PC-9 (cell line): ENCODE measurements at regions not wholly inside any gene's neighbourhood (a gene's known extent, or its start where the extent isn't known, plus 50 kb on each side); places are given as distances from the start of the nearest gene placed in this dataset.

ENCODE experiments used
- BruUV-seq: library from RNA; stranded (reverse); fragments of 400-500 nt; replicated peaks from 2 replicates; lab custom pipeline; 2021; lab: Mats Ljungman, UMichigan
- CTCF ChIA-PET: fragments of 300-600 bp; sonication (Branson Sonifier 250); formaldehyde crosslinking; loops from one replicate; lab custom pipeline; 2022; ENCODE audit warnings: antibody characterized with exemption; lab: Charles Lee
- POLR2A ChIA-PET: fragments of 300-600 bp; sonication (Branson Sonifier 250); formaldehyde crosslinking; loops from one replicate; lab custom pipeline; 2022; ENCODE audit warnings: antibody characterized with exemption; ENCODE audit not compliant: unreplicated experiment; lab: Charles Lee
- DNase-seq, 2 experiments: peaks; one replicate each; pipeline versions ENCODE4 v3.0.0 to v3.0.0-alpha.2; 2015 to 2022; ENCODE audit warnings: mixed read lengths in 1 of 2
- H2AFZ ChIP-seq: fragments of 200-600 bp; sonication (generic); 2 replicates; pipeline ENCODE4 v1.8.1; 2017; ENCODE audit warnings: antibody characterized with exemption
- H3F3A ChIP-seq: fragments of 200-600 bp; sonication (generic); 2 replicates; pipeline ENCODE4 v1.8.1; 2017; ENCODE audit warnings: antibody characterized with exemption, mild to moderate bottlenecking, low read depth; ENCODE audit not compliant: insufficient read depth
- H3K27ac ChIP-seq: fragments of 200-600 bp; sonication (generic); 2 replicates; pipeline ENCODE4 v1.6.1; 2016; ENCODE audit warnings: mixed run types
- H3K27me3 ChIP-seq: fragments of 200-600 bp; sonication (generic); 2 replicates; pipeline ENCODE4 v1.6.1; 2016; ENCODE audit warnings: low read depth, mixed run types; ENCODE audit not compliant: insufficient read depth
- H3K36me3 ChIP-seq: fragments of 200-600 bp; sonication (generic); 2 replicates; pipeline ENCODE4 v1.6.1; 2016; ENCODE audit warnings: low read depth, mixed run types
- H3K4me1 ChIP-seq: fragments of 200-600 bp; sonication (generic); replicated peaks from 2 replicates; pipeline ENCODE4 v1.6.1; 2016; ENCODE audit warnings: mixed run types; ENCODE audit not compliant: insufficient read depth
- H3K4me2 ChIP-seq: fragments of 200-600 bp; sonication (generic); 2 replicates; pipeline ENCODE4 v1.6.1; 2017; ENCODE audit warnings: mixed run types
- H3K4me3 ChIP-seq: fragments of 200-600 bp; sonication (generic); 2 replicates; pipeline ENCODE4 v1.6.1; 2016; ENCODE audit warnings: mixed run types
- H3K79me2 ChIP-seq: fragments of 200-600 bp; sonication (generic); 2 replicates; pipeline ENCODE4 v1.6.1; 2017; ENCODE audit warnings: low read depth, mixed run types
- H3K9me2 ChIP-seq: fragments of 200-600 bp; sonication (generic); 2 replicates; pipeline ENCODE4 v1.8.1; 2017; ENCODE audit warnings: mild to moderate bottlenecking; ENCODE audit not compliant: insufficient read depth
- H3K9me3 ChIP-seq: fragments of 200-600 bp; sonication (generic); 2 replicates; pipeline ENCODE4 v1.8.1; 2016; ENCODE audit warnings: low read depth; ENCODE audit not compliant: insufficient read depth
- H4K20me1 ChIP-seq: fragments of 200-600 bp; sonication (generic); 2 replicates; pipeline ENCODE4 v1.8.1; 2017; ENCODE audit not compliant: insufficient read depth
- CTCF ChIP-seq: fragments of 200-600 bp; sonication (generic); conservative IDR thresholded peaks from 2 replicates; pipeline ENCODE4 v1.6.1; 2017; ENCODE audit warnings: mixed run types, antibody characterized with exemption, mild to moderate bottlenecking, moderate library complexity
- EZH2 ChIP-seq: fragments of 200-600 bp; sonication (generic); IDR thresholded peaks from 2 replicates; pipeline ENCODE4 v1.8.0; 2017; ENCODE audit warnings: antibody characterized with exemption, low read depth
- intact Hi-C: fragments of 100-400 bp; cut with micrococcal nuclease; formaldehyde crosslinking; loops from one replicate; pipeline ENCODE4 v1.10.0; 2022; ENCODE audit not compliant: unreplicated experiment

- H3K79me2 ChIP-seq, result no peaks in the 10 kb centered on the region
- no peak for DNase-seq
- TF ChIP-seq EZH2, result no peak
- TF ChIP-seq CTCF, result no peak
- H3K27ac ChIP-seq, result no peak overlapping the region
- H4K20me1 ChIP-seq, result no peaks in the 10 kb centered on the region
- H3K9me2 ChIP-seq, result no peaks in the 10 kb centered on the region
- H3K27me3 ChIP-seq, result no peaks in the 10 kb centered on the region
- no peak overlapping the region for H3K4me3 ChIP-seq
- ChIA-PET CTCF (no interaction called here), POLR2A (no interaction called here)
- no peak overlapping the region for H3K4me2 ChIP-seq
- no peak overlapping the region for H2AFZ ChIP-seq
- H3F3A ChIP-seq, result no peaks in the 10 kb centered on the region
- no peaks in the 10 kb centered on the region for H3K36me3 ChIP-seq
- no TSS peak for BruUV-seq
- no peaks in the 10 kb centered on the region for H3K9me3 ChIP-seq
- no peaks in the 10 kb centered on the region for H3K4me1 ChIP-seq
- intact Hi-C loops, result no loop called here
Measured at GRCh38 chr4:177119691-177120090, 190.0 kb upstream of the NEIL3 start.

DNA sequence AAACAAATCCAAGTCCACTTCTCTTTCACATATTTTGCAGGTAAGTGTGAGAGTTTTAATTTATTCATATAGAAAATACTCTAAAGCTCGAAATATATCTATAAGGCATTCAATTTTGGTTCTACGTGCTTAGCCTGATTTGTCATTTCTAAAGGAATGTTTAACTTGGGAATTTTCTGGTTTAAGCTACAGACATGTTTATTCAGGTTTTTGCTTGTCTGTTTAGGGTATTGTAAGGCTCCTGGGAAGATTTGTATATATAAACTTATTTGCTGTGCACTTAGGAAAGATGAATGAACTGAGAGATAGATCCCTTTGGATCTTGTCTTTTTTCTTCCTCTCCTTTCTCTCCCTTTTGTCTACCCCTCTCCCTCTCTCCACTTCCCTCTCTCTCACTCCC is 185.9 kb upstream of the NEIL3 start:
- DNase-seq, result no peak
- no TSS peak for BruUV-seq
- no peaks in the 10 kb centered on the region for H3K36me3 ChIP-seq
- H3K4me3 ChIP-seq, result no peak overlapping the region
- H3F3A ChIP-seq, result peaks cover 8% of the 10 kb centered on the region
- H3K4me1 ChIP-seq, result peaks cover 14% of the 10 kb centered on the region
- H3K27me3 ChIP-seq, result no peaks in the 10 kb centered on the region
- no peaks in the 10 kb centered on the region for H4K20me1 ChIP-seq
- no peaks in the 10 kb centered on the region for H3K9me3 ChIP-seq
- intact Hi-C loops, result no loop called here
- TF ChIP-seq EZH2 (no peak), CTCF (no peak)
- no peak overlapping the region for H3K4me2 ChIP-seq
- H3K79me2 ChIP-seq, result no peaks in the 10 kb centered on the region
- ChIA-PET CTCF (no interaction called here), POLR2A (no interaction called here)
- 0 out of 2 replicates have a peak overlapping the region, but pooled peaks have one; percentile 52 for H2AFZ ChIP-seq
- no peaks in the 10 kb centered on the region for H3K9me2 ChIP-seq
- H3K27ac ChIP-seq, result no peak overlapping the region

DNA sequence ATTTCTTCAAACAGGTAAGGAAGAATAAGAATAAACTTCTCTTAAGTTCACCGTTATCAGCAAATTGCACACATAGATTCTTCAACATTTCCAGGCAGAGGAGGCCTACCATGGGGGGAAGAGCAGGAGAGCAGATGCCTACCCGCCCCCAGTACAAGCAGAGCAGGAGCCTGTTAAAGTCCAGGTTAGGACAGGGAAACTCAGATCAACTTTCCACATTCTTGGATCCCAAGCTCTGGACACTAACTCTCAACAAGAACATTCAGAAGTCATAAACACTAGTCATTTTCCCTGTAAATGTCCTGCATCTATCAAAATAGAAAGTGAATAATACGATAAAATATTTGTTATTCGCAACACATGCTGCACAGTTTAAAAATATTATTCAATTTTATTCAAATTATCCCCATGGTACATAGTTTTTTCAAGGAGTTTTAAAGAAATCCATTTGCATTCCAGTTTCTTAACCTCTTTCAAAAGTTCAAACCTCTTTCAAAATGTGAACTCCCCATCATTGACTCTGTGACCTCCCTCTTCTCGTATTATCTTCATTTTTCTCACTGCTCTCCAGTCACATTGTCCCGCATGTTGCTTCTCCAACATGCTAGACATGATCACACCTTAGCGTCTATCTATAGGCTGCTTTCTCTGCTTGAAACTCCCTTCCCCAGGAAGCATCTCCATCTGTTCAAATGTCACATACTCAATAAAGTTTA is 185.2 kb upstream of the NEIL3 start:
- ChIA-PET POLR2A (no interaction called here), CTCF (no interaction called here)
- intact Hi-C loops, result loop anchor here (5.0 kb wide), 1 partner anchor 332 kb away; the partner anchor contains the start of gene VEGFC
- no peaks in the 10 kb centered on the region for H3K36me3 ChIP-seq
- H3K4me3 ChIP-seq, result no peak overlapping the region
- TF ChIP-seq EZH2 (no peak), CTCF (no peak)
- H2AFZ ChIP-seq, result 0 out of 2 replicates have a peak overlapping the region, but pooled peaks have one; percentile 52
- no peak overlapping the region for H3K4me2 ChIP-seq
- H3K27ac ChIP-seq, result no peak overlapping the region
- H3K9me3 ChIP-seq, result peaks cover 5% of the 10 kb centered on the region; the same call in 1 of the 2 replicates
- no TSS peak for BruUV-seq
- H3K4me1 ChIP-seq, result peaks cover 16% of the 10 kb centered on the region
- no peaks in the 10 kb centered on the region for H3K79me2 ChIP-seq
- H4K20me1 ChIP-seq, result no peaks in the 10 kb centered on the region
- peaks cover 8% of the 10 kb centered on the region for H3F3A ChIP-seq
- no peaks in the 10 kb centered on the region for H3K9me2 ChIP-seq
- no peaks in the 10 kb centered on the region for H3K27me3 ChIP-seq
- DNase-seq, result no peak
